HG03139 (cell line): ENCODE measurements at regions not wholly inside any gene's neighbourhood (a gene's known extent, or its start where the extent isn't known, plus 50 kb on each side); places are given as distances from the start of the nearest gene placed in this dataset.

Source experiments
- ATAC-seq: cut with Tn5 transposase; IDR thresholded peaks from one replicate; pipeline ENCODE4 v1.9.1; 2021; ENCODE audit not compliant: unreplicated experiment

GRCh38 chr4:144463236-144463635 is 182.7 kb upstream of the HHIP start:
- no peak for ATAC-seq

GRCh38 chr4:144463896-144464295 is 182.1 kb upstream of the HHIP start:
- no peak for ATAC-seq

- no peak for ATAC-seq
Measured at GRCh38 chr4:144465546-144465945, 180.4 kb upstream of the HHIP start.

DNA sequence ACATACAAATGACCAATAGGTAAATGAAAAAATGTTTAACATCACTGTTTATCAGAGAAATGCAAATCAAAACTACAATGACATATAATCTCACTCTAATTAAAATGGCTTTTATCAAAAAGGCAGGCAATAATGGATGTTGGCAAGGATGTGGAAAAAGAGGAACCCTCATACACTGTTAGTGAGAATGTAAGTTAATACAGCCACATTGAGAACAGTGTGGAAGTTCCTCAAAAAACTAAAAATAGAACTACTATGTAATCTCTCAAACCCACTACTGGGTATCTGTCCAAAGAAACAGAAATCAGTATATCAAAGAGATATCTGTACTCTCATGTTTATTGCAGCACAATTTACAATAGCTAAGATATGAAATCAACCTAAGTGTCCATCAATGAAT is 165.9 kb upstream of the HHIP start:
- ATAC-seq: no peak

GRCh38 chr4:144489831-144490230 is 156.1 kb upstream of the HHIP start:
- no peak for ATAC-seq

DNA sequence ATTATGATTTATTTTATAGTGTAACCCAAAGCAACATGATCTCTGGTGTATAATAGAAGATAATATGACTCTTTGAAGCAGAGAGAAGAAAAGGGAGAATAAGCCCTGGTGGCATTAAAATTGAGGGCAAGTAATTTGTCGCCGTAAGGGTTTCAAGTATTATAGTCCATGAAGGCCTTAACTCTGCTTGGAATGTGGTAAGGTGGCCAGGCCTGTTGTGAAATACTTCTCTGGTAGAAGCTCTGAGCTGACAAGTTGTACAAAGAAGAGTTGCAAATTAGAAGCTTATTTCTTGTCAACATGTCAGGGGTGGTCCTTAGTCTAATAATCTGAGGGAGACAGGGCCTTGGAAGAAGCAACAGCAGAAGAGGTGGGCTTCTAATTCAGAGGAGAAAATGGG is 151.7 kb upstream of the HHIP start:
- ATAC-seq: no peak

- ATAC-seq: no peak
Measured at GRCh38 chr4:144495944-144496343, 150.0 kb upstream of the HHIP start.

- no peak for ATAC-seq
Measured at GRCh38 chr4:144499777-144500176, 146.2 kb upstream of the HHIP start.

DNA sequence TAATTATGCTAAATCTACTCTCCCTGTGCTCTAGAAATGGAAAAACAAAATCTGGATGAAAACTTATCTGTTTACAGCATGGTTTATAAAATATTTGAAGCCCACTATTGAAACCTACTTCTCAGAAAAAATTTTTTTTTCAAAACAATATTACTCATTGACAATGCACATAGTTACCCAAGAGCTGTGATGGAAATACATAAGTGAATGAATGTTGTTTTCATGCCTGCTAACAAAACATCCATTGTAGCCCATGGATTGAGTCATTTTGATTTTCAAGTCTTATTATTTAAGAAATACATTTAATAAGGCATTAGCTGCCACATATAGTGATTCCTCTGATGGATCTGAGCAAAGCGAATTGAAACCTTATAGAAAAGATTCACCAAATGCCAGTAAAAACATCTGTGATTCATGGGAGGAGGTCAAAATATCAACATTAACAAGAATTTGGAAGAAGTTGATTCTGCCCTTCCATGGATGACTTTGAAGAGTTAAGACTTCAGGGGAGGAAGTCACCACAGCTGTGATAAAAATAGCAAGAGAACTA is 144.7 kb upstream of the HHIP start:
- no peak for ATAC-seq

DNA sequence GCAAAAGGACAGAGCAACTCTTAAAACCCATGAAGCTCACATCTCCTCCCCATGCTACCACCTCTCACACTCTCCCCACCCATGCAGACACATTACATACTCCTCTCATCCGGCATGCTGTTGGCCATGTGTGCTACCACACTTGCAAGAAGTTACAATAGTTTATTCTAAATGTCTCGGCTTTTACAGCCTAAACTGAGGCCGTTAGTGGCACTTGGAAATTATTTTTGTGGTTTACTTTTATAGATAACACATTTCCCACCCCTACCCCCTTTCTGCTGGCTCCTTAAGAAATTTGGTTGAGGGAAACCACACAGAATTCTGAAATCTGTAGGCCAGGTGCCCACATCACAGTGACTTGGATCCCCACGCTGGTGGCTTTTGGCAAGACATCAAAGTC is 141.1 kb upstream of the HHIP start:
- no peak for ATAC-seq

- ATAC-seq: no peak
Measured at GRCh38 chr4:144507311-144508101, 138.4 kb upstream of the HHIP start.

- no peak for ATAC-seq
Measured at GRCh38 chr4:144509088-144510015, 136.6 kb upstream of the HHIP start.

DNA sequence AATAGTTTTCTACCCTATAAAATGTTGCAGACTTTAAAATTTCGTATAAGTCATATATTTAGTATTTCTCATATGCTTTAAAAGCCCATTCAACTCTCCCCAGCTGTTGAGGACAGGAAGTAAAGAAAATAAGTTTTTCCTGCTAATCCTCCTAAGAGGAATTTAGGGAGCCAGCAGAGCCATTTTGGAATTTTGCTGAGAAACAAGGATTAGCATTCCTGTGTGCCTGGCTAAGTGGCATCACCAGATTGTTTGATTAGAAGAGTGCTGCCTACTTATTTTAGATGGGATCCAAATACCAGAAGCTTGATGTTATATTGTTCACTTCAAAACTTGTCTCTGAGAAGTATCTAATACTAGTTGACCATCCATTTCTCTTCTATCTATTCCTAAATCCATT is 131.2 kb upstream of the HHIP start:
- no peak for ATAC-seq

GRCh38 chr4:144518181-144518895 is 127.6 kb upstream of the HHIP start:
- ATAC-seq: no peak

DNA sequence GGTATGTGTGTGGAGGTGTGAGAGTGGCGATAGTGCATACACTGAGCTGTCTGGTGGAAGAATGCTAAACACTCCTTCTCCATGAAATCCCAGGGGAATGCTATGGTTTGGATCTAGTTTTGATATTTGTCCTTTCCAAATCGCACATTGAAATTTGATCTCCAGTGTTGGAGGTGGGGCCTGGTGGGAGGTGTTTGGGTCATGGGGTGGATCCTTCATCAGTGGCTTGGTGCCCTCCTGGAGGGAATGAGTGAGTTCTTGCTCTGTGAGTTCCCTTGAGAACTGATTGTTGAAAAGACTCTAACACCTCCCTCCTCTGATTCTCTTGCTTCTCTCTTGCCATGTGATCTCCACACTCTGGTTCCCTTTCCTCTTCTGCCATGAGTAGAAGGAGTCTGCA is 114.1 kb upstream of the HHIP start:
- ATAC-seq: no peak

- peak; percentile 98 for ATAC-seq
Measured at GRCh38 chr4:144547678-144548298, 98.2 kb upstream of the HHIP start.

- ATAC-seq: no peak
Measured at GRCh38 chr4:144556636-144557035, 89.3 kb upstream of the HHIP start.

GRCh38 chr4:144557404-144557803 is 88.6 kb upstream of the HHIP start:
- no peak for ATAC-seq

DNA sequence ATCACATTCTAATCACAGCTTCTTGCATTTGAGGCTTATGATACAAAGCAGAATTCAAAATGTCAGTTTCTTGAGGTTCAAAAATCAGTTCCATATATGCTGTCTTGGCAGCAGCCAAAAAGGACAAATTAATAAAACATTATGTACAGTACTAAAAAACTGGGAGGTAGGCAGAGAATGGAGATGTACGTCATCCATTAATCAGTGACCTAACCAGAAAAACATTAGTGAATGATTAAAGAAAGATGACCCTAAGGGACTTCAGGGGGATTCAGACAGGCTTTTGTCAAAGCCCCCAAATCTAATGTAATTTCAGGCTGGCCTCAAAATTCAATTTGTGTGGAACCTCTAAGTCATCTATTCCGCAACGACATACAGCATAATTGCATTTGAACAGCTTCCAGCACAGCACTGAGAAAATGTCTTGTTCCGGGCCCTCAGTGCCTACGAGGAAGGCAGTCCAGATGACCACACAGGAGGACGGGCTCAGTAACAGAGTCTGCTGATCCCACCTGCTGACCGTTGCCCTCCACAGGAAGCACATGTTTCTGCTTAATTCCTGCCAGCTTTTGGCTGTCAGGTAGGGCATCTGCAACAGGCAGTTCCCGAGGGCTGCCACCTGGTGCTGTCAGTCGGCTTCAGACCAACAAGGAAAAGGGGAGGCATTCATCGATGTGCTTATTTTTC is 83.8 kb upstream of the HHIP start:
- no peak for ATAC-seq

DNA sequence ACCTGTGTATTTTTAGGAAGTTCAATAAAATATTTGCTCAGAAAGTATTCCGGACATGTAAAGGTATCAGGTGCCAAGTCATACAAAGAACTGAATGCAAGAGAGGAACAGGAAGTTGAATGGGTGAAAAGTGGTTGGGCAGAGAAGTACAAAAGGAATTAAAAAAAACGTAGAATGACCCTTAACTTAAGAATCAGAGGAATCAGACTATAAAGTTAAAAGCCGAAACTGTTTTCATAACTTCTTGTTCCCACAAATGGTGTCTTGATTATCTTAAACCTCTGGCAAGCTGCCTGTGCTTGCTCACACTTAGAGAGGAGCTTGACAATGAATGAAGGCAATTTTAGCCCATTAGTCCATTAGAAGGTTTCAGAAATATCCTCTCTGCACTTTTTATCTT is 81.6 kb upstream of the HHIP start:
- no peak for ATAC-seq
